Mesothelial cell of epicardium (in vitro differentiated cells): ENCODE measurements at regions not wholly inside any gene's neighbourhood (a gene's known extent, or its start where the extent isn't known, plus 50 kb on each side); places are given as distances from the start of the nearest gene placed in this dataset.

Experiments used
- DNase-seq, 2 experiments: peaks; one replicate each; pipeline ENCODE4 v3.0.0; 2021; ENCODE audit warnings: low spot score in 2 of 2; ENCODE audit not compliant: unreplicated experiment in 2 of 2
- H3K27ac Mint-ChIP-seq: 2 replicates; pipeline ENCODE4 v1.8.0; 2021; ENCODE audit warnings: mixed read lengths
- H3K27me3 Mint-ChIP-seq: 2 replicates; pipeline ENCODE4 v1.8.0; 2021; ENCODE audit warnings: low read depth, mixed read lengths
- H3K36me3 Mint-ChIP-seq: 2 replicates; pipeline ENCODE4 v1.8.0; 2021; ENCODE audit warnings: mixed read lengths
- H3K4me1 Mint-ChIP-seq: 2 replicates; pipeline ENCODE4 v1.8.0; 2021; ENCODE audit warnings: mixed read lengths
- H3K4me3 Mint-ChIP-seq: 2 replicates; pipeline ENCODE4 v1.8.0; 2021; ENCODE audit warnings: mild to moderate bottlenecking, moderate library complexity, mixed read lengths
- H3K9me3 Mint-ChIP-seq: 2 replicates; pipeline ENCODE4 v1.8.0; 2021; ENCODE audit warnings: mixed read lengths
- CTCF ChIP-seq: fragments of 200-600 bp; sonication (generic); IDR thresholded peaks from one replicate; pipeline ENCODE4 v1.5.0; 2021; ENCODE audit warnings: antibody characterized with exemption; ENCODE audit not compliant: unreplicated experiment

- Mint-ChIP-seq H3K27ac (no peak overlapping the region), H3K36me3 (no peaks in the 10 kb centered on the region), H3K9me3 (no peaks in the 10 kb centered on the region), H3K27me3 (no peaks in the 10 kb centered on the region), H3K4me1 (peaks cover 22% of the 10 kb centered on the region), H3K4me3 (no peak overlapping the region)
- TF ChIP-seq CTCF: no peak
- no peak for DNase-seq
These were observed 542.8 kb downstream of the RFC3 start for GRCh38 chr13:34360702-34361101.

GRCh38 chr13:34361560-34361959 is 543.6 kb downstream of the RFC3 start:
- no peak overlapping the region for H3K4me3 Mint-ChIP-seq
- DNase-seq: no peak
- no peaks in the 10 kb centered on the region for H3K27me3 Mint-ChIP-seq
- no peak for TF ChIP-seq CTCF
- H3K4me1 Mint-ChIP-seq: peaks cover 22% of the 10 kb centered on the region
- no peaks in the 10 kb centered on the region for H3K36me3 Mint-ChIP-seq
- no peaks in the 10 kb centered on the region for H3K9me3 Mint-ChIP-seq
- no peak overlapping the region for H3K27ac Mint-ChIP-seq

- Mint-ChIP-seq H3K27ac (no peak overlapping the region), H3K27me3 (no peaks in the 10 kb centered on the region), H3K9me3 (no peaks in the 10 kb centered on the region), H3K4me3 (no peak overlapping the region), H3K36me3 (no peaks in the 10 kb centered on the region), H3K4me1 (peaks cover 12% of the 10 kb centered on the region)
- DNase-seq: no peak
- no peak for TF ChIP-seq CTCF
These were observed 545.3 kb downstream of the RFC3 start for GRCh38 chr13:34363266-34363665.

- H3K27ac Mint-ChIP-seq: no peak overlapping the region
- no peak for DNase-seq
These were observed 546.7 kb downstream of the RFC3 start for GRCh38 chr13:34364633-34365032.

GRCh38 chr13:34369931-34370330 is 552.0 kb downstream of the RFC3 start:
- Mint-ChIP-seq H3K36me3 (no peaks in the 10 kb centered on the region), H3K9me3 (no peaks in the 10 kb centered on the region), H3K27me3 (no peaks in the 10 kb centered on the region), H3K4me1 (peaks cover 1% of the 10 kb centered on the region), H3K4me3 (no peak overlapping the region), H3K27ac (no peak overlapping the region)
- no peak for TF ChIP-seq CTCF
- DNase-seq: no peak

More at GRCh38 chr13:34364633-34365032, 546.7 kb downstream of the RFC3 start:
- H3K4me1 Mint-ChIP-seq: peaks cover 10% of the 10 kb centered on the region
- H3K36me3 Mint-ChIP-seq: no peaks in the 10 kb centered on the region
- H3K4me3 Mint-ChIP-seq: no peak overlapping the region
- H3K9me3 Mint-ChIP-seq: no peaks in the 10 kb centered on the region
- TF ChIP-seq CTCF: no peak
- H3K27me3 Mint-ChIP-seq: no peaks in the 10 kb centered on the region

- Mint-ChIP-seq H3K36me3 (no peaks in the 10 kb centered on the region), H3K4me3 (no peak overlapping the region), H3K27ac (no peak overlapping the region), H3K4me1 (peaks cover 2% of the 10 kb centered on the region), H3K27me3 (no peaks in the 10 kb centered on the region), H3K9me3 (no peaks in the 10 kb centered on the region)
- DNase-seq: no peak
- no peak for TF ChIP-seq CTCF
These were observed 553.2 kb downstream of the RFC3 start for GRCh38 chr13:34371108-34371507.
